HEK293 (cell line): ENCODE measurements at regions not wholly inside any gene's neighbourhood (a gene's known extent, or its start where the extent isn't known, plus 50 kb on each side); places are given as distances from the start of the nearest gene placed in this dataset.

Source experiments
- CTCF ChIA-PET: fragments of 350-600 bp; formaldehyde crosslinking; extraction: SDS; loops from one replicate; lab custom pipeline; 2021; ENCODE audit warnings: antibody characterized with exemption; lab: Yijun Ruan, JAX
- POLR2A ChIA-PET: fragments of 300-600 bp; formaldehyde crosslinking; extraction: SDS; loops from one replicate; lab custom pipeline; 2020; ENCODE audit warnings: antibody characterized with exemption, inconsistent platforms; lab: Yijun Ruan, JAX
- H3K27ac ChIP-seq: fragments of 200-500 bp; sonication (Bioruptor generic); 2 replicates; pipeline ENCODE4 v1.5.1; 2014; ENCODE audit warnings: low read depth, low read length, control low read depth, inconsistent platforms; ENCODE audit errors: extremely low read depth
- H3K36me3 ChIP-seq, 2 experiments: fragments of 200-500 bp in 1 of 2; sonication (Bioruptor generic) in 1 of 2; 1 replicate in 1 of 2; 2 replicates in 1 of 2; pipeline ENCODE4 v1.5.1; 2014 to 2017; ENCODE audit warnings: inconsistent platforms in 2 of 2, low read length in 2 of 2; ENCODE audit not compliant: control insufficient read depth in 2 of 2, insufficient read depth in 1 of 2
- H3K4me1 ChIP-seq: fragments of 200-500 bp; sonication (Bioruptor generic); 2 replicates; pipeline ENCODE4 v1.5.1; 2014; ENCODE audit warnings: mild to moderate bottlenecking, low read length, inconsistent platforms; ENCODE audit not compliant: control insufficient read depth, insufficient read depth
- H3K4me3 ChIP-seq: 2 replicates; pipeline ENCODE4 v1.5.1; 2011; ENCODE audit warnings: low read depth, mild to moderate bottlenecking, control low read depth, low read length, moderate library complexity
- H3K9me3 ChIP-seq: fragments of 200-500 bp; sonication (Bioruptor generic); 2 replicates; pipeline ENCODE4 v1.5.1; 2014; ENCODE audit warnings: low read depth, low read length, inconsistent platforms; ENCODE audit not compliant: control insufficient read depth, insufficient read depth
- PATZ1 ChIP-seq: fragments of 450-650 bp; formaldehyde crosslinking; IDR thresholded peaks from 2 replicates; pipeline ENCODE4 v1.5.1; 2016; ENCODE audit warnings: missing biosample characterization, missing genetic modification characterization
- TCF7L2 ChIP-seq: IDR thresholded peaks from 2 replicates; pipeline ENCODE4 v1.6.1; 2011; ENCODE audit warnings: low read depth, mild to moderate bottlenecking, inconsistent platforms, low read length, moderate library complexity, borderline replicate concordance
- ZBTB21 ChIP-seq: fragments of 450-650 bp; formaldehyde crosslinking; IDR thresholded peaks from 2 replicates; pipeline ENCODE4 v1.5.1; 2017; ENCODE audit warnings: missing biosample characterization, missing genetic modification characterization
- ZBTB44 ChIP-seq: fragments of 450-650 bp; IDR thresholded peaks from 2 replicates; pipeline ENCODE4 v1.5.1; 2018; ENCODE audit warnings: missing biosample characterization, mild to moderate bottlenecking, missing genetic modification characterization
- ZNF133 ChIP-seq: fragments of 450-650 bp; formaldehyde crosslinking; IDR thresholded peaks from 2 replicates; pipeline ENCODE4 v1.5.1; 2016; ENCODE audit warnings: missing biosample characterization, missing genetic modification characterization
- ZNF26 ChIP-seq: fragments of 450-650 bp; formaldehyde crosslinking; IDR thresholded peaks from 2 replicates; pipeline ENCODE4 v1.5.1; 2016; ENCODE audit warnings: missing biosample characterization, missing genetic modification characterization
- ZNF513 ChIP-seq: fragments of 450-650 bp; IDR thresholded peaks from 2 replicates; pipeline ENCODE4 v1.5.1; 2018; ENCODE audit warnings: missing biosample characterization, missing genetic modification characterization
- ZNF514 ChIP-seq: fragments of 450-650 bp; formaldehyde crosslinking; IDR thresholded peaks from 2 replicates; pipeline ENCODE4 v1.5.1; 2016; ENCODE audit warnings: missing biosample characterization, missing genetic modification characterization
- ZNF530 ChIP-seq: fragments of 450-650 bp; formaldehyde crosslinking; IDR thresholded peaks from 2 replicates; pipeline ENCODE4 v1.5.1; 2016; ENCODE audit warnings: low read depth, missing biosample characterization, missing genetic modification characterization
- ZNF571 ChIP-seq: fragments of 450-650 bp; formaldehyde crosslinking; IDR thresholded peaks from 2 replicates; pipeline ENCODE4 v1.5.0; 2017; ENCODE audit warnings: missing biosample characterization, missing genetic modification characterization
- ZNF580 ChIP-seq: fragments of 450-650 bp; formaldehyde crosslinking; IDR thresholded peaks from 2 replicates; pipeline ENCODE4 v1.5.1; 2016; ENCODE audit warnings: missing biosample characterization, missing genetic modification characterization
- ZNF747 ChIP-seq: fragments of 450-650 bp; formaldehyde crosslinking; IDR thresholded peaks from 2 replicates; pipeline ENCODE4 v1.5.1; 2016; ENCODE audit warnings: missing biosample characterization, missing genetic modification characterization
- ZNF776 ChIP-seq: fragments of 450-650 bp; formaldehyde crosslinking; IDR thresholded peaks from 2 replicates; pipeline ENCODE4 v1.5.0; 2017; ENCODE audit warnings: missing biosample characterization, missing genetic modification characterization, borderline replicate concordance
- TF ChIP-seq, protein P1 (sequence below): fragments of 450-650 bp; formaldehyde crosslinking; IDR thresholded peaks from 2 replicates; pipeline ENCODE4 v1.5.1; 2016; ENCODE audit warnings: missing biosample characterization, missing genetic modification characterization, borderline replicate concordance

DNA sequence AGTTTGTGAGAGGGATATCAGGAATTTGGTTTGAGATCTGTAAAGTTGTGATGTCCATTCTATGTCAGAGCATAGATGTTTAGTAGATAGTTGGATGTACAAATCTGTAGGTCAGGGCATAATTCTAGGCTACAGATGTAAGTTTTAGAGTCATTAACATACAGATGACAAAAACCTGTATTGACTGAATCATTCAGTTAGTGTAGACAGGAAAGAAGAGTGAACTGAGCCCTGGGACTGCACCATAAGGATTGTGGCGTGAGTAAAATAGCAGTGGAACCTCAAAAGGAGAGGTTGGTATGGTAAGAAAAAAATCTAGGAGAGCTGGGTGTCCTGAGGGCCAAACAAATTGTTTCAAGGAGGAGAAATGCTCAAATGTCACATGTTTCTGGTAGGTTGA is 73.1 kb upstream of the RPRM start:
- TF ChIP-seq, protein P1, sequence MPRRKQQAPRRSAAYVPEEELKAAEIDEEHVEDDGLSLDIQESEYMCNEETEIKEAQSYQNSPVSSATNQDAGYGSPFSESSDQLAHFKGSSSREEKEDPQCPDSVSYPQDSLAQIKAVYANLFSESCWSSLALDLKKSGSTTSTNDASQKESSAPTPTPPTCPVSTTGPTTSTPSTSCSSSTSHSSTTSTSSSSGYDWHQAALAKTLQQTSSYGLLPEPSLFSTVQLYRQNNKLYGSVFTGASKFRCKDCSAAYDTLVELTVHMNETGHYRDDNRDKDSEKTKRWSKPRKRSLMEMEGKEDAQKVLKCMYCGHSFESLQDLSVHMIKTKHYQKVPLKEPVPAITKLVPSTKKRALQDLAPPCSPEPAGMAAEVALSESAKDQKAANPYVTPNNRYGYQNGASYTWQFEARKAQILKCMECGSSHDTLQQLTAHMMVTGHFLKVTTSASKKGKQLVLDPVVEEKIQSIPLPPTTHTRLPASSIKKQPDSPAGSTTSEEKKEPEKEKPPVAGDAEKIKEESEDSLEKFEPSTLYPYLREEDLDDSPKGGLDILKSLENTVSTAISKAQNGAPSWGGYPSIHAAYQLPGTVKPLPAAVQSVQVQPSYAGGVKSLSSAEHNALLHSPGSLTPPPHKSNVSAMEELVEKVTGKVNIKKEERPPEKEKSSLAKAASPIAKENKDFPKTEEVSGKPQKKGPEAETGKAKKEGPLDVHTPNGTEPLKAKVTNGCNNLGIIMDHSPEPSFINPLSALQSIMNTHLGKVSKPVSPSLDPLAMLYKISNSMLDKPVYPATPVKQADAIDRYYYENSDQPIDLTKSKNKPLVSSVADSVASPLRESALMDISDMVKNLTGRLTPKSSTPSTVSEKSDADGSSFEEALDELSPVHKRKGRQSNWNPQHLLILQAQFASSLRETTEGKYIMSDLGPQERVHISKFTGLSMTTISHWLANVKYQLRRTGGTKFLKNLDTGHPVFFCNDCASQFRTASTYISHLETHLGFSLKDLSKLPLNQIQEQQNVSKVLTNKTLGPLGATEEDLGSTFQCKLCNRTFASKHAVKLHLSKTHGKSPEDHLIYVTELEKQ (tag by site-specific recombination) = no peak
- TF ChIP-seq ZNF133 (tag by site-specific recombination) (no peak), ZNF530 (tag by site-specific recombination) (no peak), ZNF776 (tag by site-specific recombination) (no peak), ZNF571 (no peak), ZBTB44 (tag by site-specific recombination) (no peak), ZNF514 (tag by site-specific recombination) (no peak), ZBTB21 (tag by site-specific recombination) (no peak), ZNF513 (no peak), ZNF747 (no peak)
- Histone ChIP-seq H3K4me1 (no peaks in the 10 kb centered on the region), H3K4me3 (no peak overlapping the region), H3K9me3 (no peaks in the 10 kb centered on the region), H3K27ac (no peak overlapping the region), H3K36me3 (no peaks in the 10 kb centered on the region)
- ChIA-PET CTCF (no interaction called here), POLR2A (no interaction called here)

DNA sequence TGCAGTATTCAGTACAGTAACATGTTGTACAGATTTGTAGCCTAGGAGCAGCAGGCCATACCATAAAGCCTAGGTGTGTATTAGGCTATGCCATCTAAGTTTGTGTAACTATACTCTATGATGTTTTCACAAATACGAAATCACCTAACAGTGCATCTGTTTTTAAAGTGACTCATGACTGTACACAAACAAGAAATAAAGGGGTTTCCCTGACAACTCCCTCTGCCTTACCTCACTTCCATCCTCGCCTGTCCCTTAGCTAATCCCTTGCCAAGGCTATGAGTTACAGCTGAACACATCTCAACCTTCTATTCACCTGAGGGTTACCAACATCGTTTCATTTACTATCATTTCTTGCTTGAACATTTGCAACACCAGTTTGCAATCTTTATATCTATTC is 78.6 kb upstream of the RPRM start:
- H3K9me3 ChIP-seq = no peaks in the 10 kb centered on the region
- H3K36me3 ChIP-seq = no peaks in the 10 kb centered on the region
- ChIA-PET POLR2A (no interaction called here), CTCF (no interaction called here)
- no peak overlapping the region for H3K27ac ChIP-seq
- no peaks in the 10 kb centered on the region for H3K4me1 ChIP-seq
- no peak overlapping the region for H3K4me3 ChIP-seq
- TF ChIP-seq PATZ1 (tag by site-specific recombination) = no peak
- TF ChIP-seq TCF7L2 = no peak
- no peak for TF ChIP-seq ZNF580 (tag by site-specific recombination)

DNA sequence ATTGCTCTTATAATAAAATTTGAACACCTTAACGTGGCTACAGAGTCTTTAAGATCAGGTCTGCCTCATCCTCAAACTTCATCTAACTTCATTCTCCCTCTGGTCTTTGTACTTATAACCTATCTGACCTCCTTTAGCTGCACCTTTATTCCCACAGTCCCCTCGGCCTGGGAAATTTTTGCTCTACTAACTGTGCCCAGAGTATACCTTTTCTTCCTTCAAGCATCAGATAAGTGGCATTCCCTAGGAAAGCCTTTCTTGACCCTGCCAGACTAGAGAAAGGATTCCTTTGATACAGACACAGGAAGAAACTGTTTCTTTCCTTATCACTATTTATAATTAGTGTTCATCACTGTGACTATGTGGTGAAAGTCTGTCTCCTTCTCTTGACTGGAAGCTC is 79.2 kb upstream of the RPRM start:
- CTCF ChIA-PET = no interaction called here
- Histone ChIP-seq H3K27ac (no peak overlapping the region), H3K9me3 (no peaks in the 10 kb centered on the region)
- no peak for TF ChIP-seq ZNF26 (tag by site-specific recombination)
- TF ChIP-seq, all 188 proteins: peak for 0
- POLR2A ChIA-PET = no interaction called here
- no peak overlapping the region for H3K4me3 ChIP-seq
- no peaks in the 10 kb centered on the region for H3K4me1 ChIP-seq
- H3K36me3 ChIP-seq = no peaks in the 10 kb centered on the region
